HepG2 (cell line): ENCODE measurements at regions not wholly inside any gene's neighbourhood (a gene's known extent, or its start where the extent isn't known, plus 50 kb on each side); places are given as distances from the start of the nearest gene placed in this dataset.

Experiments
- HDAC1 ChIP-seq: sonication (generic); formaldehyde crosslinking; IDR thresholded peaks from 2 replicates; pipeline ENCODE4 v1.5.1; 2020; ENCODE audit warnings: mild to moderate bottlenecking, missing genetic modification reagents
- ZNF772 ChIP-seq: sonication (generic); formaldehyde crosslinking; IDR thresholded peaks from 2 replicates; pipeline ENCODE4 v1.5.0; 2020; ENCODE audit warnings: mild to moderate bottlenecking, missing genetic modification reagents
- TF ChIP-seq, protein P1 (sequence below): sonication (generic); formaldehyde crosslinking; IDR thresholded peaks from 2 replicates; pipeline ENCODE4 v1.8.0; 2022; ENCODE audit warnings: mild to moderate bottlenecking, missing genetic modification reagents; ENCODE audit not compliant: insufficient replicate concordance
- TF ChIP-seq, protein P2 (sequence below): sonication (generic); formaldehyde crosslinking; IDR thresholded peaks from 2 replicates; pipeline ENCODE4 v1.4.0; 2020; ENCODE audit warnings: mild to moderate bottlenecking, missing genetic modification reagents
- TF ChIP-seq, protein P3 (sequence below): sonication (generic); formaldehyde crosslinking; IDR thresholded peaks from one replicate; pipeline ENCODE4 v1.5.1; 2020; ENCODE audit warnings: mild to moderate bottlenecking, missing genetic modification reagents; ENCODE audit errors: not compliant biosample characterization
- TF ChIP-seq, protein P4 (sequence below): sonication (generic); formaldehyde crosslinking; IDR thresholded peaks from 2 replicates; pipeline ENCODE4 v1.5.0; 2020; ENCODE audit warnings: mild to moderate bottlenecking, missing genetic modification reagents, moderate library complexity
- TF ChIP-seq, protein P5 (sequence below): sonication (generic); formaldehyde crosslinking; IDR thresholded peaks from 2 replicates; pipeline ENCODE4 v1.5.0; 2020; ENCODE audit warnings: missing genetic modification reagents

DNA sequence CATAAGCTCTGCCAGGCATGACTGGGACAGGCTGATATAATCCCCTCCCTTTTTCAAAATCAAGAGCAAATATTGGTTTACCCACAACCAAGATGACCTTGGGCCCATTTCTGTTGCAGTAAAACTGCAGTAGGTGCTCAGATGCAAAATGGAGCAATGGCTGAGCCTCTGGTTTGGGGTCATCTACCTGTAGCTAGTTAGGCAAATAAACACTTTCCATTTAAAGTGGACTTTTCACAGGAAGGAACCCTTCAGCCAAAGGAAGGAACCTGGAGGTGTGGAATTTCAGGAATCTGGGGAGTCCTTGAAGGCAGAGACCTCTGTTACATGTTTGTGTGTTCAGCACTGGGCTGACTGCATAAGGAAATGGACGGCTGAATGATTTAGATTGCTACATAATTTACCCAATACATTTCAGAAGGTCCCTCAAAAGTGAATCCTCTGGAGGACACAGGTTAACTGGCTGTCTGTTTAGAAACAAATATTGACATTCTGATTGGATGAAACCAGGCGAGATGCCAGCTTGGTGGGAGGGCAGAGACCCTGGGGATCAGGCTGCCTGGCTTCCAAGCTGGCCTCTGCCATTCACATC, 170.1 kb upstream of the ZNF618 start (continued):
- TF ChIP-seq, protein P1, sequence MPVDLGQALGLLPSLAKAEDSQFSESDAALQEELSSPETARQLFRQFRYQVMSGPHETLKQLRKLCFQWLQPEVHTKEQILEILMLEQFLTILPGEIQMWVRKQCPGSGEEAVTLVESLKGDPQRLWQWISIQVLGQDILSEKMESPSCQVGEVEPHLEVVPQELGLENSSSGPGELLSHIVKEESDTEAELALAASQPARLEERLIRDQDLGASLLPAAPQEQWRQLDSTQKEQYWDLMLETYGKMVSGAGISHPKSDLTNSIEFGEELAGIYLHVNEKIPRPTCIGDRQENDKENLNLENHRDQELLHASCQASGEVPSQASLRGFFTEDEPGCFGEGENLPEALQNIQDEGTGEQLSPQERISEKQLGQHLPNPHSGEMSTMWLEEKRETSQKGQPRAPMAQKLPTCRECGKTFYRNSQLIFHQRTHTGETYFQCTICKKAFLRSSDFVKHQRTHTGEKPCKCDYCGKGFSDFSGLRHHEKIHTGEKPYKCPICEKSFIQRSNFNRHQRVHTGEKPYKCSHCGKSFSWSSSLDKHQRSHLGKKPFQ (CRISPR knock-in tag) = no peak
- TF ChIP-seq, protein P2, sequence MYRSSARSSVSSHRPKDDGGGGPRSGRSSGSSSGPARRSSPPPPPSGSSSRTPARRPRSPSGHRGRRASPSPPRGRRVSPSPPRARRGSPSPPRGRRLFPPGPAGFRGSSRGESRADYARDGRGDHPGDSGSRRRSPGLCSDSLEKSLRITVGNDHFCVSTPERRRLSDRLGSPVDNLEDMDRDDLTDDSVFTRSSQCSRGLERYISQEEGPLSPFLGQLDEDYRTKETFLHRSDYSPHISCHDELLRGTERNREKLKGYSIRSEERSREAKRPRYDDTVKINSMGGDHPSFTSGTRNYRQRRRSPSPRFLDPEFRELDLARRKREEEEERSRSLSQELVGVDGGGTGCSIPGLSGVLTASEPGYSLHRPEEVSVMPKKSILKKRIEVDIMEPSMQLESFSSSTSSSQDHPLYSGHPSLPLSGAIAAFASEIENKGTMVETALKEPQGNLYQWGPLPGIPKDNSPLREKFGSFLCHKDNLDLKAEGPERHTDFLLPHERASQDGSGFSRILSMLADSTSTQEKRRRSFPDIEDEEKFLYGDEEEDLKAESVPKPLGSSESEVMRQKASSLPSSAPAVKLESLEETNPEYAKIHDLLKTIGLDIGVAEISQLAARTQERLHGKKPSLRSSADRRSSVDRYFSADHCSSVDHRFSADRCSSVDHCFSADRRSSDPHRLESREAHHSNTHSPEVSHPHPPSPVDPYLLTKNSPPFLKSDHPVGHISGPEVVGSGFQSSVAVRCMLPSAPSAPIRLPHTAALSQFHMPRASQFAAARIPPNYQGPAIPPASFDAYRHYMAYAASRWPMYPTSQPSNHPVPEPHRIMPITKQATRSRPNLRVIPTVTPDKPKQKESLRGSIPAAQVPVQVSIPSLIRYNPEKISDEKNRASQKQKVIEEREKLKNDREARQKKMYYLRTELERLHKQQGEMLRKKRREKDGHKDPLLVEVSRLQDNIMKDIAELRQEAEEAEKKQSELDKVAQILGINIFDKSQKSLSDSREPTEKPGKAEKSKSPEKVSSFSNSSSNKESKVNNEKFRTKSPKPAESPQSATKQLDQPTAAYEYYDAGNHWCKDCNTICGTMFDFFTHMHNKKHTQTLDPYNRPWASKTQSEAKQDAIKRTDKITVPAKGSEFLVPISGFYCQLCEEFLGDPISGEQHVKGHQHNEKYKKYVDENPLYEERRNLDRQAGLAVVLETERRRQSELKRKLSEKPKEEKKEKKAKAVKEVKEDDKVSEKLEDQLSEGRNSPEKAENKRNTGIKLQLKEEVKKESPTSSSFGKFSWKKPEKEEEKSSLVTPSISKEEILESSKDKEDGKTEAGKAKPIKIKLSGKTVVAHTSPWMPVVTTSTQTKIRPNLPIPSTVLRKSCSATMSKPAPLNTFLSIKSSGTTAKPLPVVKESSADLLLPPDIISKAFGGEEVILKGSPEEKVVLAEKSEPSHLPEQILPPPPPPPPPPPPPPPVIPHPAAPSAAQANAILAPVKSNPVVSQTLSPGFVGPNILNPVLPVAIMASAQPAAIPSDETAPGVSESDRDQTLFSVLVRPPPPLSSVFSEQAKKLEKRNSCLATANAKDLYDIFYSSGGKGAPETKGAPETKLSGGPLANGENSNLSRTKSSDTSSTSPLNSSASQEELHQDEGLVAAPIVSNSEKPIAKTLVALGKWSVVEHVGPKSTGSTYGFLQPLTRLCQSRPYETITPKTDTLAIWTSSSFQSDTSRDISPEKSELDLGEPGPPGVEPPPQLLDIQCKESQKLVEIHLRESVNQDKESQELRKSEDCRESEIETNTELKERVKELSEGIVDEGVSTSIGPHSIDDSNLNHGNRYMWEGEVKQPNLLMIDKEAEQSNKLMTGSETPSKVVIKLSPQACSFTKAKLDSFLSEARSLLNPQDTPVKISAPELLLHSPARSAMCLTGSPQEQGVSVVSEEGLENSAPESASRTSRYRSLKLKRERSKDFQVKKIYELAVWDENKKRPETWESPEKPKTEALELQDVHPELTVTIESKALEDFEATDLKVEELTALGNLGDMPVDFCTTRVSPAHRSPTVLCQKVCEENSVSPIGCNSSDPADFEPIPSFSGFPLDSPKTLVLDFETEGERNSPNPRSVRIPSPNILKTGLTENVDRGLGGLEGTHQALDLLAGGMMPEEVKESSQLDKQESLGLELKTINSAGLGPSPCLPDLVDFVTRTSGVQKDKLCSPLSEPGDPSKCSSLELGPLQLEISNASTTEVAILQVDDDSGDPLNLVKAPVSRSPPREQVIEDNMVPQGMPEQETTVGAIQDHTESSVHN (CRISPR knock-in tag) = no peak
- TF ChIP-seq, protein P3, sequence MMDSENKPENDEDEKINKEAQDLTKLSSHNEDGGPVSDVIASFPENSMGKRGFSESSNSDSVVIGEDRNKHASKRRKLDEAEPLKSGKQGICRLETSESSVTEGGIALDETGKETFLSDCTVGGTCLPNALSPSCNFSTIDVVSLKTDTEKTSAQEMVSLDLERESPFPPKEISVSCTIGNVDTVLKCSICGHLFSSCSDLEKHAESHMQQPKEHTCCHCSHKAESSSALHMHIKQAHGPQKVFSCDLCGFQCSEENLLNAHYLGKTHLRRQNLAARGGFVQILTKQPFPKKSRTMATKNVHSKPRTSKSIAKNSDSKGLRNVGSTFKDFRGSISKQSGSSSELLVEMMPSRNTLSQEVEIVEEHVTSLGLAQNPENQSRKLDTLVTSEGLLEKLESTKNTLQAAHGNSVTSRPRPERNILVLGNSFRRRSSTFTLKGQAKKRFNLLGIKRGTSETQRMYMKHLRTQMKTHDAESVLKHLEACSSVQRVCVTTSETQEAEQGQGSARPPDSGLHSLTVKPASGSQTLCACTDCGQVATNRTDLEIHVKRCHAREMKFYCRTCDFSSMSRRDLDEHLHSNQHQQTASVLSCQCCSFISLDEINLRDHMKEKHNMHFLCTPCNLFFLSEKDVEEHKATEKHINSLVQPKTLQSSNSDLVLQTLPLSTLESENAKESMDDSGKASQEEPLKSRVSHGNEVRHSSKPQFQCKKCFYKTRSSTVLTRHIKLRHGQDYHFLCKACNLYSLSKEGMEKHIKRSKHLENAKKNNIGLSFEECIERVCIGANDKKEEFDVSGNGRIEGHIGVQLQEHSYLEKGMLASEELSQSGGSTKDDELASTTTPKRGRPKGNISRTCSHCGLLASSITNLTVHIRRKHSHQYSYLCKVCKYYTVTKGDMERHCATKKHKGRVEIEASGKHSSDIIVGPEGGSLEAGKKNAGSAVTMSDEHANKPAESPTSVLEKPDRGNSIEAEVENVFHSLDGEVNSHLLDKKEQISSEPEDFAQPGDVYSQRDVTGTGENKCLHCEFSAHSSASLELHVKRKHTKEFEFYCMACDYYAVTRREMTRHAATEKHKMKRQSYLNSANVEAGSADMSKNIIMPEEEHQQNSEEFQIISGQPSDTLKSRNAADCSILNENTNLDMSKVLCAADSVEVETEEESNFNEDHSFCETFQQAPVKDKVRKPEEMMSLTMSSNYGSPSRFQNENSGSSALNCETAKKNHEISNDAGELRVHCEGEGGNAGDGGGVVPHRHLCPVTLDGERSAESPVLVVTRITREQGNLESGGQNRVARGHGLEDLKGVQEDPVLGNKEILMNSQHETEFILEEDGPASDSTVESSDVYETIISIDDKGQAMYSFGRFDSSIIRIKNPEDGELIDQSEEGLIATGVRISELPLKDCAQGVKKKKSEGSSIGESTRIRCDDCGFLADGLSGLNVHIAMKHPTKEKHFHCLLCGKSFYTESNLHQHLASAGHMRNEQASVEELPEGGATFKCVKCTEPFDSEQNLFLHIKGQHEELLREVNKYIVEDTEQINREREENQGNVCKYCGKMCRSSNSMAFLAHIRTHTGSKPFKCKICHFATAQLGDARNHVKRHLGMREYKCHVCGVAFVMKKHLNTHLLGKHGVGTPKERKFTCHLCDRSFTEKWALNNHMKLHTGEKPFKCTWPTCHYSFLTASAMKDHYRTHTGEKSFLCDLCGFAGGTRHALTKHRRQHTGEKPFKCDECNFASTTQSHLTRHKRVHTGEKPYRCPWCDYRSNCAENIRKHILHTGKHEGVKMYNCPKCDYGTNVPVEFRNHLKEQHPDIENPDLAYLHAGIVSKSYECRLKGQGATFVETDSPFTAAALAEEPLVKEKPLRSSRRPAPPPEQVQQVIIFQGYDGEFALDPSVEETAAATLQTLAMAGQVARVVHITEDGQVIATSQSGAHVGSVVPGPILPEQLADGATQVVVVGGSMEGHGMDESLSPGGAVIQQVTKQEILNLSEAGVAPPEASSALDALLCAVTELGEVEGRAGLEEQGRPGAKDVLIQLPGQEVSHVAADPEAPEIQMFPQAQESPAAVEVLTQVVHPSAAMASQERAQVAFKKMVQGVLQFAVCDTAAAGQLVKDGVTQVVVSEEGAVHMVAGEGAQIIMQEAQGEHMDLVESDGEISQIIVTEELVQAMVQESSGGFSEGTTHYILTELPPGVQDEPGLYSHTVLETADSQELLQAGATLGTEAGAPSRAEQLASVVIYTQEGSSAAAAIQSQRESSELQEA (CRISPR knock-in tag) = no peak
- TF ChIP-seq HDAC1 (CRISPR knock-in tag) = no peak; the same call in 1 of the 2 replicates
- TF ChIP-seq, protein P4, sequence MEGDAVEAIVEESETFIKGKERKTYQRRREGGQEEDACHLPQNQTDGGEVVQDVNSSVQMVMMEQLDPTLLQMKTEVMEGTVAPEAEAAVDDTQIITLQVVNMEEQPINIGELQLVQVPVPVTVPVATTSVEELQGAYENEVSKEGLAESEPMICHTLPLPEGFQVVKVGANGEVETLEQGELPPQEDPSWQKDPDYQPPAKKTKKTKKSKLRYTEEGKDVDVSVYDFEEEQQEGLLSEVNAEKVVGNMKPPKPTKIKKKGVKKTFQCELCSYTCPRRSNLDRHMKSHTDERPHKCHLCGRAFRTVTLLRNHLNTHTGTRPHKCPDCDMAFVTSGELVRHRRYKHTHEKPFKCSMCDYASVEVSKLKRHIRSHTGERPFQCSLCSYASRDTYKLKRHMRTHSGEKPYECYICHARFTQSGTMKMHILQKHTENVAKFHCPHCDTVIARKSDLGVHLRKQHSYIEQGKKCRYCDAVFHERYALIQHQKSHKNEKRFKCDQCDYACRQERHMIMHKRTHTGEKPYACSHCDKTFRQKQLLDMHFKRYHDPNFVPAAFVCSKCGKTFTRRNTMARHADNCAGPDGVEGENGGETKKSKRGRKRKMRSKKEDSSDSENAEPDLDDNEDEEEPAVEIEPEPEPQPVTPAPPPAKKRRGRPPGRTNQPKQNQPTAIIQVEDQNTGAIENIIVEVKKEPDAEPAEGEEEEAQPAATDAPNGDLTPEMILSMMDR (CRISPR knock-in tag) = no peak
- TF ChIP-seq ZNF772 = peak; percentile 65; the same call in 1 of the 2 replicates
- TF ChIP-seq, protein P5, sequence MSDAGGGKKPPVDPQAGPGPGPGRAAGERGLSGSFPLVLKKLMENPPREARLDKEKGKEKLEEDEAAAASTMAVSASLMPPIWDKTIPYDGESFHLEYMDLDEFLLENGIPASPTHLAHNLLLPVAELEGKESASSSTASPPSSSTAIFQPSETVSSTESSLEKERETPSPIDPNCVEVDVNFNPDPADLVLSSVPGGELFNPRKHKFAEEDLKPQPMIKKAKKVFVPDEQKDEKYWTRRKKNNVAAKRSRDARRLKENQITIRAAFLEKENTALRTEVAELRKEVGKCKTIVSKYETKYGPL (CRISPR knock-in tag) = no peak
